Testis (tissue), 2 donors: ENCODE measurements at regions not wholly inside any gene's neighbourhood (a gene's known extent, or its start where the extent isn't known, plus 50 kb on each side); places are given as distances from the start of the nearest gene placed in this dataset.

ENCODE experiments used
- POLR2A ChIP-seq: fragments of 450-650 bp; IDR thresholded peaks from one replicate; pipeline ENCODE4 v1.6.1; 2017; ENCODE audit warnings: antibody characterized with exemption, mild to moderate bottlenecking, moderate library complexity
- TF ChIP-seq, protein P1 (sequence below), 3 experiments: fragments of 450-650 bp in 2 of 3; fragments of 200-600 bp in 1 of 3; sonication (generic) in 1 of 3; IDR thresholded peaks; one replicate each; pipeline ENCODE4 v1.5.1; 2016 to 2019; ENCODE audit warnings: antibody characterized with exemption in 3 of 3, mild to moderate bottlenecking in 2 of 3, moderate library complexity in 1 of 3

- TF ChIP-seq, protein P1, sequence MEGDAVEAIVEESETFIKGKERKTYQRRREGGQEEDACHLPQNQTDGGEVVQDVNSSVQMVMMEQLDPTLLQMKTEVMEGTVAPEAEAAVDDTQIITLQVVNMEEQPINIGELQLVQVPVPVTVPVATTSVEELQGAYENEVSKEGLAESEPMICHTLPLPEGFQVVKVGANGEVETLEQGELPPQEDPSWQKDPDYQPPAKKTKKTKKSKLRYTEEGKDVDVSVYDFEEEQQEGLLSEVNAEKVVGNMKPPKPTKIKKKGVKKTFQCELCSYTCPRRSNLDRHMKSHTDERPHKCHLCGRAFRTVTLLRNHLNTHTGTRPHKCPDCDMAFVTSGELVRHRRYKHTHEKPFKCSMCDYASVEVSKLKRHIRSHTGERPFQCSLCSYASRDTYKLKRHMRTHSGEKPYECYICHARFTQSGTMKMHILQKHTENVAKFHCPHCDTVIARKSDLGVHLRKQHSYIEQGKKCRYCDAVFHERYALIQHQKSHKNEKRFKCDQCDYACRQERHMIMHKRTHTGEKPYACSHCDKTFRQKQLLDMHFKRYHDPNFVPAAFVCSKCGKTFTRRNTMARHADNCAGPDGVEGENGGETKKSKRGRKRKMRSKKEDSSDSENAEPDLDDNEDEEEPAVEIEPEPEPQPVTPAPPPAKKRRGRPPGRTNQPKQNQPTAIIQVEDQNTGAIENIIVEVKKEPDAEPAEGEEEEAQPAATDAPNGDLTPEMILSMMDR (IDR thresholded peaks at IDR 0.05): no peak
- TF ChIP-seq POLR2A: no peak
These were observed 316.5 kb downstream of the LMX1A start for GRCh38 chr1:165039996-165040395.
